ENCODE measurements at regions not wholly inside any gene's neighbourhood (a gene's known extent, or its start where the extent isn't known, plus 50 kb on each side); places are given as distances from the start of the nearest gene placed in this dataset.

- H3K4me3 ChIP-seq (ENCODE audit: low read depth, low read length): no peak overlapping the region
- no peak for TF ChIP-seq CTCF (IDR thresholded peaks at IDR 0.05; ENCODE audit: borderline replicate concordance, insufficient read depth, low read depth, low read length)
Measured at GRCh38 chr1:95382000-95382786, 148.2 kb downstream of the RWDD3 start.

- no peak for TF ChIP-seq CTCF (IDR thresholded peaks at IDR 0.05; ENCODE audit: borderline replicate concordance, insufficient read depth, low read depth, low read length)
- no peak overlapping the region for H3K4me3 ChIP-seq (ENCODE audit: low read depth, low read length)
Measured at GRCh38 chr1:95383111-95383510, 149.1 kb downstream of the RWDD3 start.

GRCh38 chr1:95384567-95384966 is 150.6 kb downstream of the RWDD3 start:
- no peak for TF ChIP-seq CTCF (IDR thresholded peaks at IDR 0.05; ENCODE audit: borderline replicate concordance, insufficient read depth, low read depth, low read length)
- no peak overlapping the region for H3K4me3 ChIP-seq (ENCODE audit: low read depth, low read length)

- H3K4me3 ChIP-seq (ENCODE audit: low read depth, low read length): no peak overlapping the region
- no peak for TF ChIP-seq CTCF (IDR thresholded peaks at IDR 0.05; ENCODE audit: borderline replicate concordance, insufficient read depth, low read depth, low read length)
Measured at GRCh38 chr1:95386371-95386770, 152.4 kb downstream of the RWDD3 start.

- H3K4me3 ChIP-seq (ENCODE audit: low read depth, low read length): no peak overlapping the region
- TF ChIP-seq CTCF (IDR thresholded peaks at IDR 0.05; ENCODE audit: borderline replicate concordance, insufficient read depth, low read depth, low read length): no peak
Measured at GRCh38 chr1:95386915-95387314, 152.9 kb downstream of the RWDD3 start.

- no peak overlapping the region for H3K4me3 ChIP-seq (ENCODE audit: low read depth, low read length)
- no peak for TF ChIP-seq CTCF (IDR thresholded peaks at IDR 0.05; ENCODE audit: borderline replicate concordance, insufficient read depth, low read depth, low read length)
Measured at GRCh38 chr1:95388031-95388430, 154.0 kb downstream of the RWDD3 start.

- no peak overlapping the region for H3K4me3 ChIP-seq (ENCODE audit: low read depth, low read length)
- TF ChIP-seq CTCF (IDR thresholded peaks at IDR 0.05; ENCODE audit: borderline replicate concordance, insufficient read depth, low read depth, low read length): no peak
Measured at GRCh38 chr1:95393434-95393833, 159.4 kb downstream of the RWDD3 start.
